ENCODE measurements at regions not wholly inside any gene's neighbourhood (a gene's known extent, or its start where the extent isn't known, plus 50 kb on each side); places are given as distances from the start of the nearest gene placed in this dataset.

DNA sequence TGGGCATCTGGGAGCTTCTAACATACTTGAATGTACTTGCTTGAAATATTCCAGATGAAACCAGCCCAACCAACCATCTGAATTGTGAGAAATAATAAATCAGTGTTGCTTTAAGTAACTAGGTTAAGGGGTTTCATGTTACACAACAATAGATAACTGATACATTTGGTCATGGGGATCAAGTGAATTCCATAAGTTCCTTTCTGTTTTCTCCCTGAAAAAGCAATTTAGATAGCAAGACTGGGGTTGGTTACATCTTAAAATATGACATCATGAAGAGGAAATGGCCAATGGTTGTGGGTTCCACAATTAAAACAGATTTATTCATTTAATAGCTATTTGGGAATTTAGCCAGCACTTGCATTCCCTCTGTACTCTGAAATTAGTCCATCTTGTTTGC lies 559.7 kb downstream of the TLR4 start:
- Histone ChIP-seq H3K27me3 (no peaks in the 10 kb centered on the region), H3K36me3 (replicated peaks in 1 of 2) (no peaks in the 10 kb centered on the region), H3K4me3 (no peak overlapping the region), H3K27ac (no peak overlapping the region), H3K9me3 (replicated peaks in 1 of 3) (no peaks in the 10 kb centered on the region), H3K4me1 (replicated peaks in 1 of 2) (no peaks in the 10 kb centered on the region)
- TF ChIP-seq, protein P1, sequence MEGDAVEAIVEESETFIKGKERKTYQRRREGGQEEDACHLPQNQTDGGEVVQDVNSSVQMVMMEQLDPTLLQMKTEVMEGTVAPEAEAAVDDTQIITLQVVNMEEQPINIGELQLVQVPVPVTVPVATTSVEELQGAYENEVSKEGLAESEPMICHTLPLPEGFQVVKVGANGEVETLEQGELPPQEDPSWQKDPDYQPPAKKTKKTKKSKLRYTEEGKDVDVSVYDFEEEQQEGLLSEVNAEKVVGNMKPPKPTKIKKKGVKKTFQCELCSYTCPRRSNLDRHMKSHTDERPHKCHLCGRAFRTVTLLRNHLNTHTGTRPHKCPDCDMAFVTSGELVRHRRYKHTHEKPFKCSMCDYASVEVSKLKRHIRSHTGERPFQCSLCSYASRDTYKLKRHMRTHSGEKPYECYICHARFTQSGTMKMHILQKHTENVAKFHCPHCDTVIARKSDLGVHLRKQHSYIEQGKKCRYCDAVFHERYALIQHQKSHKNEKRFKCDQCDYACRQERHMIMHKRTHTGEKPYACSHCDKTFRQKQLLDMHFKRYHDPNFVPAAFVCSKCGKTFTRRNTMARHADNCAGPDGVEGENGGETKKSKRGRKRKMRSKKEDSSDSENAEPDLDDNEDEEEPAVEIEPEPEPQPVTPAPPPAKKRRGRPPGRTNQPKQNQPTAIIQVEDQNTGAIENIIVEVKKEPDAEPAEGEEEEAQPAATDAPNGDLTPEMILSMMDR (IDR thresholded peaks at IDR 0.05), result no peak
- TF ChIP-seq POLR2A (IDR thresholded peaks at IDR 0.05), result no peak
- intact Hi-C loops (cut with DNase I), result no loop called here
- no peak for DNase-seq

DNA sequence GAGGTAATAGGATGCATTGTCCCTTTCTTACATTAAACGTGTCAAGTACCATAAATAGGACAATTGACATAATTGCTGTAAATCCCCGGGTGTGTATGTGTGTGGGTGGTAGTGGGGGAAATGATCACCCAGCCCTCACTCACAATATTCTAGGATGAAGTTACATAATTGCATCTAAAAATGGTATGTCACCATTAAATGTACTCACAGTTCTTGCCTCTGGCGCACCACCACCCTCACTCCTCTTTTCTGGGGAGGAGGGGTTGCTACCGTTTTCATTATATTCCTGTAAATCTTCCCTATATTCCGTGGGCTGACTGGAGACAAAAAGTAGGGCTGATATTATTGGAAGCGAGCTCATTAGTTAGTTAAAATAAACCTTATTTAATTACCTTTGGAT lies 563.8 kb downstream of the TLR4 start:
- TF ChIP-seq, protein P1 (IDR thresholded peaks at IDR 0.05), result no peak
- no peak for TF ChIP-seq POLR2A (IDR thresholded peaks at IDR 0.05)
- Histone ChIP-seq H3K9me3 (replicated peaks in 1 of 3) (no peaks in the 10 kb centered on the region), H3K4me1 (replicated peaks in 1 of 2) (no peaks in the 10 kb centered on the region), H3K27me3 (no peaks in the 10 kb centered on the region), H3K4me3 (no peak overlapping the region), H3K36me3 (replicated peaks in 1 of 2) (no peaks in the 10 kb centered on the region), H3K27ac (no peak overlapping the region)
- intact Hi-C loops (cut with DNase I), result no loop called here
- 71 to 81% (median 74%) methylated on average over 6 of the region's 6 CpGs for WGBS, 4 donors
- no peak for DNase-seq

DNA sequence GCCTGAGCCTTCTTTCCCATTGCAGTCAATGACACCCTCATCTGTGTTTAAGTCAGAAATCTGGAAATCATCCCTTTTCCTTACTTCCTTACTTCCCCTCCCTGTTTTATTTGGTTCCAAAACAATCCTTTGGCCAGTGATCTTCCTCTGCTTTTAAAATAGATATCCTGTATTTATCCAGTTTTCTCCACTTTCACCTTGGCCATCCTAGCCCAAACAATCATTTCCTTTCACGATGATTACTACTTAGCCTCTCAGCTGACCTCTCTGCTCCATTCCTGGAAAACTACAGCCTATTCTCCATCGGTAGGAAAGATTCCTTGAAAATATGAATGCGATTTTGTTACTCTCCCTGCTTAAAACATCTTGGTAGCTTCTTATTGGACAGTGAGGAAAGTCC lies 565.4 kb downstream of the TLR4 start:
- no peak for TF ChIP-seq POLR2A (IDR thresholded peaks at IDR 0.05)
- TF ChIP-seq, protein P1 (IDR thresholded peaks at IDR 0.05), result no peak
- Histone ChIP-seq H3K9me3 (replicated peaks in 1 of 3) (no peaks in the 10 kb centered on the region), H3K27me3 (no peaks in the 10 kb centered on the region), H3K4me3 (no peak overlapping the region), H3K36me3 (replicated peaks in 1 of 2) (no peaks in the 10 kb centered on the region), H3K27ac (no peak overlapping the region), H3K4me1 (replicated peaks in 1 of 2) (no peaks in the 10 kb centered on the region)
- 46 to 55% (median 48%) methylated on average over 3 of the region's 3 CpGs for WGBS, 4 donors
- DNase-seq, result no peak
- intact Hi-C loops (cut with DNase I), result no loop called here

DNA sequence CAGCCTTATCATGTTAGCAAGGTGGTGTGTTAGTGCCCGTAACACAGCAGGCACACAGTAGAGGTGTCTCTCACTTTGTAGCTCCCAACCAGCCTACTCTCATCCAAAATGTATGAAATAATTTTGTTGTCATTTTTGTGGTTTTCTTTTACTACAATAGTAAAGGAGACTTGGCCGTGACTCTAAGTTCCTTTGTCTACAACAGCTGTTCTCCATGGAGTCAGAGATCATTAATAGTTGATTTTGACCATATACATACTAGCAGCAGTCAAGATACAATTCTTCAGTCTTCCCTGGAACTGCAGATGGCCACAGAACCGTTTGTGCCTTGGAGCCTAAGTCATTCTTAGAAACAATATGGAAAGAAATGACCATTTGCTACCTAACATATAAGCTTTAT lies 567.1 kb downstream of the TLR4 start:
- H3K4me3 ChIP-seq, result no peak overlapping the region
- 60 to 77% (median 70%) methylated on average over 3 of the region's 3 CpGs for WGBS, 4 donors
- DNase-seq, result no peak
- intact Hi-C loops (cut with DNase I), result no loop called here
- H3K4me1 ChIP-seq (replicated peaks in 1 of 2), result no peaks in the 10 kb centered on the region
- no peak for TF ChIP-seq POLR2A (IDR thresholded peaks at IDR 0.05)
- TF ChIP-seq, protein P1 (IDR thresholded peaks at IDR 0.05), result no peak
- no peaks in the 10 kb centered on the region for H3K9me3 ChIP-seq (replicated peaks in 1 of 3)
- no peaks in the 10 kb centered on the region for H3K36me3 ChIP-seq (replicated peaks in 1 of 2)
- H3K27me3 ChIP-seq, result no peaks in the 10 kb centered on the region
- H3K27ac ChIP-seq, result no peak overlapping the region

Data from adrenal gland (tissue), 9 donors.